K562 (cell line): ENCODE measurements at regions not wholly inside any gene's neighbourhood (a gene's known extent, or its start where the extent isn't known, plus 50 kb on each side); places are given as distances from the start of the nearest gene placed in this dataset.

Experiments
- ETV1 ChIP-seq: fragments of 450-650 bp; conservative IDR thresholded peaks from 2 replicates; pipeline ENCODE4 v1.6.1; 2016; ENCODE audit warnings: missing genetic modification characterization, control low read depth, low read depth, missing compliant biosample characterization
- GABPB1 ChIP-seq: sonication (generic); formaldehyde crosslinking; IDR thresholded peaks from 2 replicates; pipeline ENCODE4 v1.8.0; 2022; ENCODE audit warnings: mild to moderate bottlenecking, missing genetic modification reagents
- HNRNPLL ChIP-seq: fragments of 200-400 bp; formaldehyde crosslinking; IDR thresholded peaks from 2 replicates; pipeline ENCODE4 v1.6.1; 2017; ENCODE audit warnings: low read length, low read depth, mild to moderate bottlenecking; ENCODE audit not compliant: poor library complexity, severe bottlenecking
- HNRNPUL1 ChIP-seq: fragments of 200-400 bp; formaldehyde crosslinking; IDR thresholded peaks from 2 replicates; pipeline ENCODE4 v1.6.1; 2017; ENCODE audit warnings: low read length
- HOMEZ ChIP-seq: fragments of 250-450 bp; sonication (Bioruptor Pico); IDR thresholded peaks from 2 replicates; pipeline ENCODE4 v1.4.0; 2020; ENCODE audit warnings: mild to moderate bottlenecking, moderate library complexity
- NFATC3 ChIP-seq: fragments of 450-650 bp; IDR thresholded peaks from 2 replicates; pipeline ENCODE4 v1.6.1; 2017; ENCODE audit warnings: mild to moderate bottlenecking
- NFRKB ChIP-seq: fragments of 450-650 bp; IDR thresholded peaks from 2 replicates; pipeline ENCODE4 v1.6.1; 2016; ENCODE audit warnings: low read depth
- RB1 ChIP-seq: fragments of 450-650 bp; IDR thresholded peaks from 2 replicates; pipeline ENCODE4 v1.6.1; 2017; ENCODE audit warnings: low read depth, mild to moderate bottlenecking
- SAFB ChIP-seq: fragments of 200-400 bp; formaldehyde crosslinking; IDR thresholded peaks from 2 replicates; pipeline ENCODE4 v1.6.1; 2017; ENCODE audit warnings: low read depth, low read length, borderline replicate concordance
- SMARCB1 ChIP-seq: IDR thresholded peaks from 2 replicates; pipeline ENCODE4 v1.6.1; 2011; ENCODE audit warnings: improper control_type of control experiment, low read depth; ENCODE audit not compliant: insufficient read length
- ZNF79 ChIP-seq: fragments of 250-450 bp; sonication (Bioruptor Pico); IDR thresholded peaks from 2 replicates; pipeline ENCODE4 v1.4.0; 2020; ENCODE audit warnings: low read depth, mild to moderate bottlenecking, moderate library complexity
- TF ChIP-seq, protein P1 (sequence below), 2 experiments: fragments of 450-650 bp in 1 of 2; sonication (generic) in 1 of 2; formaldehyde crosslinking in 1 of 2; IDR thresholded peaks; 2 replicates each; pipeline versions ENCODE4 v1.7.1 to v1.9.0; 2016 to 2022; ENCODE audit warnings: inconsistent platforms in 1 of 2, mild to moderate bottlenecking in 1 of 2, missing genetic modification reagents in 1 of 2
- TF ChIP-seq, protein P2 (sequence below), 2 experiments: fragments of 450-650 bp; IDR thresholded peaks; 2 replicates each; pipeline ENCODE4 v1.6.1; 2016
- TF ChIP-seq, protein P3 (sequence below): fragments of 450-650 bp; IDR thresholded peaks from 2 replicates; pipeline ENCODE4 v1.6.1; 2016

DNA sequence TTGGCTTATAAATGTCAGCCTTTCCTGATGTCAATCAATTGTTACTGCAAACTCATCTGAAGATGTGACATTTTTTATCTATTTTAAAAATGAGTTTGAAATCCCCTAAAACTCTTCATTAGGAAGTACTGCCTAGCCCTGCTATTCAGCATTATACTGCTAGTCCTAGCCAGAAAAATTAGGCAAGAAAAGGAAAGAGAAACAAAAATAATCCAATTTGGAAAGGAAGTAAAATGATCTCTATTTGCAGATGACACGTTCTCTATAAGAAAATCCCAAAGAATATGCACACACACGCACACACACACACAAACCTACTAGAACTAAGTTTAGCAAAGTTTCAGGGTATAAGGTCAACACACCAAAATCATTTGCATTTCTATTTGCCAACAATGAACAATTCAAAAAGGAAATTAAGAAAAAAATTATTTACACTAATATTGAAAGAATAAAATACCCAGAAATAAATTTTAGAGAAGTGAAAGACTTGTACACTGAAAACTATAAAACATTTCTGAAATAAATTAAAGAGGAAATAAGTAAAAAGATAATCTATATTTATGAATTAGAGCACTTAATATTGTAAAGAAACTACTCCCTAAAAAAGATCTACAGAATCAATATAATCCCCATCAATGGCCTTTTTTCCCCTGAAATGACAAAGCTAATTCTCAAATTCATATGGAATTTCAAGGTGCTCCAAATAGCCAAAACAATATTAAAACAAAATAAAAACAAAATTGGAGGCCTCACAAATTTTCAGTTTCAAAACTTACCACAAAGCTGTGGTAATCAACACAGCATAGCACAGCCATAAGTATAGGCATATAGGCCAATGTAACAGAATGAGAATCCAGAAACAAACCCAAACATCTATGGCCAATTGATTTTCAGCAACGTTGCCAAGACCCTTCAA lies 433.7 kb upstream of the TRIB2 start (continued):
- TF ChIP-seq SAFB, result no peak
- TF ChIP-seq ETV1 (tag), result no peak
- no peak for TF ChIP-seq HNRNPUL1
- no peak for TF ChIP-seq RB1
- no peak for TF ChIP-seq ZNF79 (CRISPR knock-in tag)
- no peak for TF ChIP-seq HOMEZ (CRISPR knock-in tag)
- TF ChIP-seq, protein P1, sequence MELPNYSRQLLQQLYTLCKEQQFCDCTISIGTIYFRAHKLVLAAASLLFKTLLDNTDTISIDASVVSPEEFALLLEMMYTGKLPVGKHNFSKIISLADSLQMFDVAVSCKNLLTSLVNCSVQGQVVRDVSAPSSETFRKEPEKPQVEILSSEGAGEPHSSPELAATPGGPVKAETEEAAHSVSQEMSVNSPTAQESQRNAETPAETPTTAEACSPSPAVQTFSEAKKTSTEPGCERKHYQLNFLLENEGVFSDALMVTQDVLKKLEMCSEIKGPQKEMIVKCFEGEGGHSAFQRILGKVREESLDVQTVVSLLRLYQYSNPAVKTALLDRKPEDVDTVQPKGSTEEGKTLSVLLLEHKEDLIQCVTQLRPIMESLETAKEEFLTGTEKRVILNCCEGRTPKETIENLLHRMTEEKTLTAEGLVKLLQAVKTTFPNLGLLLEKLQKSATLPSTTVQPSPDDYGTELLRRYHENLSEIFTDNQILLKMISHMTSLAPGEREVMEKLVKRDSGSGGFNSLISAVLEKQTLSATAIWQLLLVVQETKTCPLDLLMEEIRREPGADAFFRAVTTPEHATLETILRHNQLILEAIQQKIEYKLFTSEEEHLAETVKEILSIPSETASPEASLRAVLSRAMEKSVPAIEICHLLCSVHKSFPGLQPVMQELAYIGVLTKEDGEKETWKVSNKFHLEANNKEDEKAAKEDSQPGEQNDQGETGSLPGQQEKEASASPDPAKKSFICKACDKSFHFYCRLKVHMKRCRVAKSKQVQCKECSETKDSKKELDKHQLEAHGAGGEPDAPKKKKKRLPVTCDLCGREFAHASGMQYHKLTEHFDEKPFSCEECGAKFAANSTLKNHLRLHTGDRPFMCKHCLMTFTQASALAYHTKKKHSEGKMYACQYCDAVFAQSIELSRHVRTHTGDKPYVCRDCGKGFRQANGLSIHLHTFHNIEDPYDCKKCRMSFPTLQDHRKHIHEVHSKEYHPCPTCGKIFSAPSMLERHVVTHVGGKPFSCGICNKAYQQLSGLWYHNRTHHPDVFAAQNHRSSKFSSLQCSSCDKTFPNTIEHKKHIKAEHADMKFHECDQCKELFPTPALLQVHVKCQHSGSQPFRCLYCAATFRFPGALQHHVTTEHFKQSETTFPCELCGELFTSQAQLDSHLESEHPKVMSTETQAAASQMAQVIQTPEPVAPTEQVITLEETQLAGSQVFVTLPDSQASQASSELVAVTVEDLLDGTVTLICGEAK (IDR thresholded peaks at IDR 0.05), result no peak
- TF ChIP-seq, protein P1 (CRISPR knock-in tag; IDR thresholded peaks at IDR 0.05), result no peak
- no peak for TF ChIP-seq GABPB1 (CRISPR knock-in tag)
- TF ChIP-seq NFRKB, result 0 out of 2 replicates have a peak, but pooled peaks have one; percentile 12
- TF ChIP-seq HNRNPLL, result no peak
- TF ChIP-seq SMARCB1, result no peak
- TF ChIP-seq, protein P2, sequence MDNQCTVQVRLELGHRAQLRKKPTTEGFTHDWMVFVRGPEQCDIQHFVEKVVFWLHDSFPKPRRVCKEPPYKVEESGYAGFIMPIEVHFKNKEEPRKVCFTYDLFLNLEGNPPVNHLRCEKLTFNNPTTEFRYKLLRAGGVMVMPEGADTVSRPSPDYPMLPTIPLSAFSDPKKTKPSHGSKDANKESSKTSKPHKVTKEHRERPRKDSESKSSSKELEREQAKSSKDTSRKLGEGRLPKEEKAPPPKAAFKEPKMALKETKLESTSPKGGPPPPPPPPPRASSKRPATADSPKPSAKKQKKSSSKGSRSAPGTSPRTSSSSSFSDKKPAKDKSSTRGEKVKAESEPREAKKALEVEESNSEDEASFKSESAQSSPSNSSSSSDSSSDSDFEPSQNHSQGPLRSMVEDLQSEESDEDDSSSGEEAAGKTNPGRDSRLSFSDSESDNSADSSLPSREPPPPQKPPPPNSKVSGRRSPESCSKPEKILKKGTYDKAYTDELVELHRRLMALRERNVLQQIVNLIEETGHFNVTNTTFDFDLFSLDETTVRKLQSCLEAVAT (IDR thresholded peaks at IDR 0.05), result peak; percentile 68 to 79; a peak in 2 of 4 replicates
- no peak for TF ChIP-seq NFATC3
- TF ChIP-seq, protein P3, sequence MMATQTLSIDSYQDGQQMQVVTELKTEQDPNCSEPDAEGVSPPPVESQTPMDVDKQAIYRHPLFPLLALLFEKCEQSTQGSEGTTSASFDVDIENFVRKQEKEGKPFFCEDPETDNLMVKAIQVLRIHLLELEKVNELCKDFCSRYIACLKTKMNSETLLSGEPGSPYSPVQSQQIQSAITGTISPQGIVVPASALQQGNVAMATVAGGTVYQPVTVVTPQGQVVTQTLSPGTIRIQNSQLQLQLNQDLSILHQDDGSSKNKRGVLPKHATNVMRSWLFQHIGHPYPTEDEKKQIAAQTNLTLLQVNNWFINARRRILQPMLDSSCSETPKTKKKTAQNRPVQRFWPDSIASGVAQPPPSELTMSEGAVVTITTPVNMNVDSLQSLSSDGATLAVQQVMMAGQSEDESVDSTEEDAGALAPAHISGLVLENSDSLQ, result peak; percentile 55
